ENCODE measurements at regions not wholly inside any gene's neighbourhood (a gene's known extent, or its start where the extent isn't known, plus 50 kb on each side); places are given as distances from the start of the nearest gene placed in this dataset.

DNA sequence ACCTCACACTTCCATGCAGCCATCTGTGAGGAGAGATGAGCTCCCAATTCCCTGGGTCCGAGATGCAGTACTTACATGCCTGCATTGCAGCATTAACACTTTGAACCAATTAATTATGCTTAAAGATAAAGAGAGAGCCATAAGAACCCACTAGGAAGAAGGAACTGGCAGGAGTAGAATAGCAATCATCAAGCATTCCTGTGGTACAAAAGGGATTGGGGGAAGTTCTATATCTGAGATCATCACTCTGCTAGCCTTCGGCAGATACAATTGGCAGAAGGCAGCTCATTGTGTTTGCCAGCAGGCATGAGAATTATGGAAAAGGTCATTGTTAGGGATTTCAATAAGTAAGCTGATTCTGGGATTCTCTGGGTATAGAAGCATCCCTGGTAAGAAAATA, 891.4 kb downstream of the NTRK3 start:
- TF ChIP-seq, protein P1, sequence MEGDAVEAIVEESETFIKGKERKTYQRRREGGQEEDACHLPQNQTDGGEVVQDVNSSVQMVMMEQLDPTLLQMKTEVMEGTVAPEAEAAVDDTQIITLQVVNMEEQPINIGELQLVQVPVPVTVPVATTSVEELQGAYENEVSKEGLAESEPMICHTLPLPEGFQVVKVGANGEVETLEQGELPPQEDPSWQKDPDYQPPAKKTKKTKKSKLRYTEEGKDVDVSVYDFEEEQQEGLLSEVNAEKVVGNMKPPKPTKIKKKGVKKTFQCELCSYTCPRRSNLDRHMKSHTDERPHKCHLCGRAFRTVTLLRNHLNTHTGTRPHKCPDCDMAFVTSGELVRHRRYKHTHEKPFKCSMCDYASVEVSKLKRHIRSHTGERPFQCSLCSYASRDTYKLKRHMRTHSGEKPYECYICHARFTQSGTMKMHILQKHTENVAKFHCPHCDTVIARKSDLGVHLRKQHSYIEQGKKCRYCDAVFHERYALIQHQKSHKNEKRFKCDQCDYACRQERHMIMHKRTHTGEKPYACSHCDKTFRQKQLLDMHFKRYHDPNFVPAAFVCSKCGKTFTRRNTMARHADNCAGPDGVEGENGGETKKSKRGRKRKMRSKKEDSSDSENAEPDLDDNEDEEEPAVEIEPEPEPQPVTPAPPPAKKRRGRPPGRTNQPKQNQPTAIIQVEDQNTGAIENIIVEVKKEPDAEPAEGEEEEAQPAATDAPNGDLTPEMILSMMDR (conservative IDR thresholded peaks at IDR 0.05 in 1 of 2, IDR thresholded peaks at IDR 0.05 in 1 of 2; ENCODE audit: extremely low read depth in 1 of 2, insufficient read depth in 1 of 2, low read depth in 1 of 2, low read length in 2 of 2) = no peak
- no peak for TF ChIP-seq EZH2 (IDR thresholded peaks at IDR 0.05; ENCODE audit: borderline replicate concordance, low read length)

Measured in mammary epithelial cell (primary cell).